Subcutaneous abdominal adipose tissue (tissue), 5 donors: ENCODE measurements at regions not wholly inside any gene's neighbourhood (a gene's known extent, or its start where the extent isn't known, plus 50 kb on each side); places are given as distances from the start of the nearest gene placed in this dataset.
A peak's percentile ranks its signal among the peaks of the same experiment; 100 is the strongest.

Experiments
- H3K27ac ChIP-seq: one replicate; pipeline ENCODE4 v1.7.0; 2013; ENCODE audit warnings: low read depth, mild to moderate bottlenecking, inconsistent platforms, low read length, moderate library complexity
- H3K27me3 ChIP-seq, 5 donors: one replicate each; pipeline ENCODE4 v1.7.0; 2013; ENCODE audit warnings: low read length in 5 of 5, inconsistent platforms in 1 of 5; ENCODE audit not compliant: control insufficient read depth in 5 of 5, insufficient read depth in 4 of 5
- H3K36me3 ChIP-seq, 5 donors: one replicate each; pipeline ENCODE4 v1.7.0; 2013; ENCODE audit warnings: low read length in 5 of 5; ENCODE audit not compliant: control insufficient read depth in 5 of 5, insufficient read depth in 5 of 5
- H3K4me1 ChIP-seq, 5 donors: one replicate each; pipeline ENCODE4 v1.7.0; 2013; ENCODE audit warnings: low read length in 5 of 5, mild to moderate bottlenecking in 3 of 5, moderate library complexity in 1 of 5; ENCODE audit not compliant: control insufficient read depth in 5 of 5, insufficient read depth in 5 of 5
- H3K4me3 ChIP-seq, 5 donors: one replicate each; pipeline ENCODE4 v1.7.0; 2013; ENCODE audit warnings: low read length in 5 of 5, low read depth in 1 of 5
- H3K9ac ChIP-seq, 5 donors: one replicate each; pipeline ENCODE4 v1.7.0; 2013; ENCODE audit warnings: low read length in 5 of 5, mild to moderate bottlenecking in 4 of 5, moderate library complexity in 3 of 5
- H3K9me3 ChIP-seq, 5 donors: one replicate each; pipeline ENCODE4 v1.7.0; 2013; ENCODE audit warnings: low read length in 5 of 5; ENCODE audit not compliant: control insufficient read depth in 5 of 5
- donor health status: healthy.
- donor health status: healthy.
- donor health status: healthy.
- donor health status: healthy.
- donor health status: healthy.

DNA sequence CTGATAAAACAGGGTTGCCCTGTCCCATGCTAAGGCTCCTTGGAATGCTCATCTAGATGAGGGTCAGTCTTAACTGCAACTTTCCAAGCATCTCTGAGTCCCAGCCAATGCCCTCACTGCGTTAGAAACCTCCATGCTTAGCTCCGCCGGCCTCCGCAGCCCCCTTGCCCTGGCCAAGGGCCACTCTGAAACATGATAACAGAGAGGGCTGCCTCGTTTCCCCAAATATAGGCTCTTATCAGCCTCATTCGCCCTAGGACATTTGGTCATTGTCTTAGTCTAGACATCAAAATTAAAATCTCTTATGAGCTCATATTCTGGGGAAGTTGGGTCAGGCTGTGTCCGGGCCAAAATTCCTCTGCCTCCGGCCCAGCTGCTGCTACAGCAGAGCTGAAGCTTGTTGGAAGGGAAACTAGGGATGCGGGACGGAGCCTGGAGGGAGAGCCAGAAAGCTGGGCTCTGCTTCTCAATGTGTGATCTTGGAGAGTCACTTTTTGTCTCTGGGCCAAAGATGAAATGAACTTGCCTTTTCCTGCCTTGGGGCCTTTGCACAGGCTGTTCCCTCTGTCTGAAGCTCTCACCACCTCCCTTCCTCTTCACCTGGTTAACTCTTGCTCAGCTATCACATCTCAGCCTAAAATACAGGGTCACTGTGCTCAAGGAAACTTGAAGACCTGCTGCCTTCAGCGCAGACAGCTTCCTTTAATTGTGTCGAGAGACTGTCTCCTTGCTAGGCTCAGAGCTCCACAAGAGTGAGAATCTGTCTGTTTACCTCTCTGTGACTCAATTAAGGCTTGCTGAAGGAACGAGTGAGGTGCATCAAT, 191.3 kb downstream of the RGS3 start:
- Histone ChIP-seq H3K9ac (no peak overlapping the region), H3K9me3 (no peaks in the 10 kb centered on the region), H3K27ac (peak overlapping the region; percentile 59), H3K4me1 (peaks cover 11 to 44% (median 26%) of the 10 kb centered on the region in 5 donors), H3K36me3 (no peaks in the 10 kb centered on the region), H3K4me3 (peak overlapping the region in 1 of 5 donors; percentile 34), H3K27me3 (peaks cover 0 to 5% (median 3%) of the 10 kb centered on the region in 5 donors)

DNA sequence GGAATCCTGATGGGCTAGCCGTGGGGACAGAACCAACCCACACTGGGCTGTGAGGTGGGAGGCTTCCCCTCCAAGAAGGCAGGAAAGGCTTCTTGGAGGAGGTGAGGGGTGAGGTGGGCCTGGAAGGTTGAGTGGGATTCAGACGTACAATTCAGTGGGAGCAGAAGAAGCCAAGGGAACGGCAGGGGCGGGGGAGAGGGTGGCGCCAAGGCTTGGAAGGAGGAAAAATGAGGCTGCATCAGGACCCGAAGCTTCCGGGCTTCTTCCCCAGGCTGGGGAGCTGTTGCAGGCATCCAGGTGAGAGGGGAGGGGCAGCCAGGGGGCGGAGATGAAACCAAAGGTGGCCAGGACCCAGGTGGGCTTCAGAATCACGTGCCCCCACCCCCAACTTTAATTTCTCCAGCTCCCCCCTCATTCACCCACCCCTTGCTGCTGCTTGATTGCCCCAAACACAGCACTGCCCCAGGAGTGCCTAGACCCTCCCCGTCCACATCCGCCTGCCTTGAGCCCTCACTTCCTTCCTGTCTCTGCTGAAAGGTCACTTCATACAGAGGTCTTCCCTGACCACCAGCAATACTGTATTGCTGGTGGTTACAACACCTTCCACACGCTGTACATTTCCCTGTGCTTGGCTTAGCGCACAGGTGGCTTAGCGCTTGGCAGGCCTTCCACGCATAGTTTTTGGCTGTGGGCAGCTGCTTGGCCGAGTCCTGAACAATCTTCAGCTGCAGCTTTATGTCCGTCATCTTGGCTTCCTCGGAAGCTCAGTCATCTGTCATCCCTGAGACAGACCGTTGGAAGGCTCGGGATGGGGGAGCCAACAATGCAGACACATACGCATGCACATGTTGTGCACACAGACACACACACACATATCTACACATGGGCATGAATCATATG, 193.5 kb downstream of the RGS3 start:
- H3K36me3 ChIP-seq = no peaks in the 10 kb centered on the region
- H3K9ac ChIP-seq = no peak overlapping the region
- H3K4me3 ChIP-seq = no peak overlapping the region
- H3K4me1 ChIP-seq = peaks cover 11 to 44% (median 26%) of the 10 kb centered on the region in 5 donors
- peaks cover 0 to 5% (median 3%) of the 10 kb centered on the region in 5 donors for H3K27me3 ChIP-seq
- H3K9me3 ChIP-seq = no peaks in the 10 kb centered on the region
- no peak overlapping the region for H3K27ac ChIP-seq

DNA sequence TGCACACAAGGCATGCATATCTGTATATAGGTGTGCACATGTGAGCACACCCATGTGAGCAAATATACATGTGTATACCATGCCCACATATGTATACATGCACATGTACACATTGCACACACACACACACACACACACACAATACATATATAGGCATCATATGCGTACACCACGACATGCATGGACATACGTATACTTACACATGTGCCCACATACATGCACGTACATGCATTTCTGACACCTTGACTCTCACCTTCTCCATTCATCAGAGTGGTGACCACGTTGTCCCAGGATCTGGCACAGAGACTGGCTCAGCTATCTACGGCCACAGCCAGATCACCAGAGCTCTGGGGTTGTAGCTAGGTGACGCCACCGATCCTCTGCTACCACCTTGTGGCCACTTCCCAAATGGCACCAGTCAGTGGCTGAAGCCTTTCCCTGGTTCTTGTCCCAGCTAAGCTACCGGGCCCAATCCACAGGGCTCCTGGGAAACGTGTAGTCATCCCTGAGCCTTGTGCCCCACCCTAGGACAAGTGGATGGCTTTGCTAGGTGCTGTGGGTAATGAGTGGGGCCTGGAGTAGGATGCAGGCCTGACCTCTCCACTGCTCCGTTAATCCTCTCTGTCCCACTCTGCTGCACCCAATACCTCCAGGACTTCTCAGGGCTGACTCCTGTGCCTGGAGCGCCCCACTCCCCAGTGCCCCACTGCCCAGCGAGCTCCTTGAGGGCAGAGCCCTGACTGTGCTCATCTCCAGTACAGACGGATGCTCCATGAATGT, 194.4 kb downstream of the RGS3 start:
- Histone ChIP-seq H3K4me1 (peaks cover 11 to 40% (median 26%) of the 10 kb centered on the region in 5 donors), H3K36me3 (no peaks in the 10 kb centered on the region), H3K27ac (no peak overlapping the region), H3K9ac (peak overlapping the region in 1 of 5 donors; percentile 30), H3K9me3 (no peaks in the 10 kb centered on the region), H3K4me3 (no peak overlapping the region), H3K27me3 (peaks cover 0 to 5% (median 3%) of the 10 kb centered on the region in 5 donors)

DNA sequence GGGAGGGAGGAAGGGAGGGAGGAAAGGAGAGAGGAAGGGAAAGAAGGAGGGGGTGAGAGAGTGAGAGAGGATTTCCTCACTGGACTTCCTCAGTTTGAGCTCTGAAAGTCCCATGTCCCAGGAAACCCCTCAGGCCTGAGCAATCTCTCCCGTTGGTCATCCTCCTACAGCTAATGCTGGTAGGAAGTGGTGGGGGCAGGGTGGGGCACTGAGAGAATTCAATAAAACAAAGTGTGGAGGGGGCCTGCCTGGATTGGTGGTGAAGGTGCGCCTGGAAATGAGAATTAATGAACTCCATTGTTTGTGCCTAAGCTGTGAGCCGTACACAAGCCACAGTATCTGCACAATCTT, 195.0 kb downstream of the RGS3 start:
- H3K9ac ChIP-seq = peak overlapping the region in 1 of 5 donors; percentile 30
- H3K4me1 ChIP-seq = peaks cover 11 to 40% (median 26%) of the 10 kb centered on the region in 5 donors
- no peaks in the 10 kb centered on the region for H3K9me3 ChIP-seq

DNA sequence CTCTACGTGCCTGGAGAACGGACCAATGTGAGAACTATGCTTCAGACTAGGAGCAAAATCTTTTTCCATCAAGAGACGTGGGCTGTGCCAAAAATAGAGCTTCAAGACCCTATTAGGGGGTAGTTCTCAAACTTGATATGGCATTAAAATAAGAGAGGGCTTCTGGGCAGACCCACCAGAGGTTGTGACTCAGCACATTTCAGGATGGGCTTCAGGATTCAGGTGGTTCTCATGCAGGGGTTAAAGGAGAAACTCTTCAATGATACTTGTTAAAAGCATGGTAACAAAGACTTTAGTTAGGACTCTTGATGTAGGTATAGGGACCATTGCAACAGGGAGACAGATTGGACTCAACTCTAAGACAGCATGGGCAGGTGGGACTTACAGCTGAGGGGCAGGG, 195.5 kb downstream of the RGS3 start:
- Histone ChIP-seq H3K36me3 (no peaks in the 10 kb centered on the region), H3K4me1 (peaks cover 11 to 37% (median 25%) of the 10 kb centered on the region in 5 donors), H3K27ac (no peak overlapping the region), H3K27me3 (peaks cover 0 to 6% (median 3%) of the 10 kb centered on the region in 5 donors), H3K9ac (no peak overlapping the region), H3K4me3 (no peak overlapping the region), H3K9me3 (no peaks in the 10 kb centered on the region)

More for the DNA sequence above, 195.0 kb downstream of the RGS3 start:
- no peak overlapping the region for H3K27ac ChIP-seq
- H3K4me3 ChIP-seq = no peak overlapping the region
- H3K36me3 ChIP-seq = no peaks in the 10 kb centered on the region
- H3K27me3 ChIP-seq = peaks cover 0 to 6% (median 3%) of the 10 kb centered on the region in 5 donors

DNA sequence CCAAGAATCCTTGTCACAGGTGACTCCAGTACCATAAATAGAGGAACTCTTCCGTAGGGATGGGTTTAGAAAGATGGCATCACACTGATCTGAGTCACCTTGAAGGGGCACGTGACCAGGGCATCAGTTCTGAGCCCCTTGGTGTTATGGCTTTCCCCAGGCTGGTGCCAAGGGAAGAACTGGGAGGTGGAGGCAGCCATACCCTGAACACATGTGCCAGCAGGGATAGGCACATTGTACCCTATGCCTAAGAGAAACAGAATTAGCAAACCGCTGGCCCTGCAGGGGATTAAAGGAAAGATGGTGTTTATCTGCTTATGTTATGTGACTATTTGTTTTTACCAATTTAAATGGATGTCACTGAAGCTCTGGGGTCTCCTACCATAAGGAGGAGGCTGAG, 196.2 kb downstream of the RGS3 start:
- Histone ChIP-seq H3K27me3 (peaks cover 0 to 6% (median 3%) of the 10 kb centered on the region in 5 donors), H3K27ac (no peak overlapping the region), H3K4me3 (no peak overlapping the region), H3K4me1 (peaks cover 11 to 30% (median 18%) of the 10 kb centered on the region in 5 donors), H3K36me3 (no peaks in the 10 kb centered on the region), H3K9ac (no peak overlapping the region), H3K9me3 (no peaks in the 10 kb centered on the region)

DNA sequence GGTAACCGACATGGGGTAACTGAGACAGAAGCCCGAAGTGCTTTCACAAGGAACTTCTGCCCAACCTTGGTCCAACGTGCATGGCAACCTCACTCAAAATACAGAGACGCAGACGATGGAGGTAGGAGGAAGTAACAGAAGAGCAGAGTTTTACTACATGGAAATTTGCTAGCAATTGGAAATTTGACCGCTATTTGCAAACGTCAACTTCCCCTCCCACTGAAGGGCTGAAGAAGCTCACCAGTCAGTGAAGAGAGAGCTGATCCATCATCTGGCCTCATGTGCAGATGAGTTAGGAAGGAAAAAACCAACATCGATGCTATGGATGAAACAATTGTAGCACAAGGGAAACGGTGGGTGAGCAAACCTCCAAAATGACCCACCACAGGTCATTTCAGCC, 196.7 kb downstream of the RGS3 start:
- Histone ChIP-seq H3K27ac (no peak overlapping the region), H3K4me3 (no peak overlapping the region), H3K4me1 (peaks cover 7 to 25% (median 14%) of the 10 kb centered on the region in 5 donors), H3K9ac (no peak overlapping the region), H3K36me3 (no peaks in the 10 kb centered on the region), H3K9me3 (no peaks in the 10 kb centered on the region), H3K27me3 (peaks cover 0 to 6% (median 3%) of the 10 kb centered on the region in 5 donors)

DNA sequence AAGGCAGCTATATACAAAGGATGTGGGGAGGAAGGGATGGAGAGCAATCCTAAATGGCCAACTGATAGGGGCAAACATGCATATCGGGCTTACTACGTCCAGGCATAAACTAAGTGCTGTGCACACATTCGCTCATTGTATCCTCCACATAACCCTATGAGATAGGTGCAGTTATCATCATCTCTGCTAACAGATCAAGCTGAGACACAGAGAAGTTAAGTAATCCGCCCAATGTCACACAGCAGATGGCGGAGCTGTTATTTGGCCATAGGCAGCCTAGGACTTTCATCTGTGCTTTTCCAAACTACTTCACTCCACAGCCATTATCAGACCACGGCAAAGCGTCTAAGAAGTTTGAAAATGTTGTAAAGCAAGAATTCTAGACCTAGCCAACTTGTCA, 197.5 kb downstream of the RGS3 start:
- H3K9me3 ChIP-seq = no peaks in the 10 kb centered on the region
- H3K27me3 ChIP-seq = peaks cover 0 to 6% (median 3%) of the 10 kb centered on the region in 5 donors

DNA sequence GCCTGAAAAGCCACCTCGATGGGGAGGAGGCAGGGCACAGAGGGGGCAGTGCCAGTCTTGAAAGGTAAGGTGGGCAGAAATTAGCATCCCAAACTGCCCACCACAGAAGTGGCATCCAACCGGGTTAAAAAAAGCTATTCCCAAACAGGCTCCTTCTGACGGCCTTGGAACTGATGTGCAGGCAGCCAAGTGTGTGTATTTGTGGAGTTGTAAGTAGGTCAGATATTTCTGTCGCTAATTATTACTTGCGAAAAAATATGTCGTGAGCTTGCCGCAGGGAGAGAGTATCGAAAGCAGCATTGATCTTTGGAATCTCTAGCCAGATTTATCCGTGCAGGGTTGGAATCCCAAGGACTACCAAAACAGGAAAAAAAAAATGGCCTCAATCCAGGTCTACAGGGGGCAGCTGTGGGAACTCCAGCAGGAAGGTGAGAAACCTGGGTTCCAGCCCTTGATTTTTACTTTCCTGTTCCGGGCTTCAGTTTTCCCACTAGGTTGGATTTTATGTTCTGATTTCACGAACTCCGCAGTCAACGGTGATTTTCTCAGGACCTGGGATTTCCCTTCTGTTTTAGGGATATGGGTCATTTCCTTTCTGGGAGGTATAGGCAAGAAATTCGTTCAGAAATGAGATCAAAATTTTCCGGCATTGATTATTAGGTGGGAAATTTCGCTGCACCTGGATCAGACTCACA, 200.8 kb downstream of the RGS3 start:
- H3K4me1 ChIP-seq = no peaks in the 10 kb centered on the region
- no peak overlapping the region for H3K9ac ChIP-seq
- H3K4me3 ChIP-seq = no peak overlapping the region
- peaks cover 0 to 9% (median 0%) of the 10 kb centered on the region in 5 donors for H3K27me3 ChIP-seq
- no peak overlapping the region for H3K27ac ChIP-seq
- no peaks in the 10 kb centered on the region for H3K9me3 ChIP-seq
- no peaks in the 10 kb centered on the region for H3K36me3 ChIP-seq

More for the DNA sequence above, 197.5 kb downstream of the RGS3 start:
- no peak overlapping the region for H3K4me3 ChIP-seq
- H3K4me1 ChIP-seq = peaks cover 5 to 21% (median 12%) of the 10 kb centered on the region in 5 donors
- H3K36me3 ChIP-seq = no peaks in the 10 kb centered on the region
- no peak overlapping the region for H3K9ac ChIP-seq
- H3K27ac ChIP-seq = no peak overlapping the region
